Ovary (tissue), 3 donors: ENCODE measurements at regions not wholly inside any gene's neighbourhood (a gene's known extent, or its start where the extent isn't known, plus 50 kb on each side); places are given as distances from the start of the nearest gene placed in this dataset.

Experiments
- CTCF ChIP-seq, 3 donors: fragments of 450-650 bp in 2 of 3; fragments of 200-600 bp in 1 of 3; IDR thresholded peaks; one replicate each; pipeline versions ENCODE4 v1.5.1 to v1.8.0; 2016 to 2022; ENCODE audit warnings: antibody characterized with exemption in 3 of 3, mild to moderate bottlenecking in 1 of 3
- EP300 ChIP-seq: sonication (generic); formaldehyde crosslinking; IDR thresholded peaks from one replicate; pipeline ENCODE4 v1.6.1; 2017; ENCODE audit warnings: antibody characterized with exemption
- POLR2A ChIP-seq: fragments of 450-650 bp; IDR thresholded peaks from one replicate; pipeline ENCODE4 v1.6.1; 2017; ENCODE audit warnings: antibody characterized with exemption, mild to moderate bottlenecking, moderate library complexity
- donor health status: DM: no; HTN: no; CAD: no.

- TF ChIP-seq CTCF (IDR thresholded peaks at IDR 0.05) (no peak), POLR2A (no peak), EP300 (no peak)
These were observed 294.9 kb downstream of the TAF11L14 start for GRCh38 chr5:17929171-17929570.
